Esophagus muscularis mucosa (tissue), 4 donors: ENCODE measurements at regions not wholly inside any gene's neighbourhood (a gene's known extent, or its start where the extent isn't known, plus 50 kb on each side); places are given as distances from the start of the nearest gene placed in this dataset.

Experiments used
- DNase-seq: peaks from one replicate; pipeline ENCODE4 v3.0.0-alpha.2; 2017; ENCODE audit errors: extremely low spot score
- H3K27ac ChIP-seq, 4 donors: fragments of 200-600 bp; sonication (generic); replicated peaks in 1 of 4; 1 replicate in 3 of 4; 2 replicates in 1 of 4; pipeline ENCODE4 v1.5.1; 2016 to 2019; ENCODE audit warnings: mild to moderate bottlenecking in 1 of 4
- H3K27me3 ChIP-seq, 4 donors: fragments of 200-600 bp; sonication (generic); one replicate each; pipeline versions ENCODE4 v1.5.1 to v1.6.0; 2016 to 2019
- H3K36me3 ChIP-seq, 4 donors: fragments of 200-600 bp; sonication (generic); one replicate each; pipeline ENCODE4 v1.5.1; 2016 to 2019
- H3K4me1 ChIP-seq, 4 donors: fragments of 200-600 bp; sonication (generic); one replicate each; pipeline ENCODE4 v1.5.1; 2016 to 2019
- H3K4me3 ChIP-seq, 4 donors: fragments of 200-600 bp; sonication (generic); 1 replicate in 2 of 4; 2 replicates in 2 of 4; pipeline ENCODE4 v1.5.1; 2016 to 2019; ENCODE audit warnings: mild to moderate bottlenecking in 4 of 4, moderate library complexity in 1 of 4
- H3K9me3 ChIP-seq, 4 donors: fragments of 200-600 bp; sonication (generic); 1 replicate in 3 of 4; 2 replicates in 1 of 4; pipeline ENCODE4 v1.5.1; 2016 to 2019
- EP300 ChIP-seq: sonication (generic); formaldehyde crosslinking; IDR thresholded peaks from one replicate; pipeline ENCODE4 v1.6.1; 2017; ENCODE audit warnings: antibody characterized with exemption
- POLR2A ChIP-seq: fragments of 450-650 bp; IDR thresholded peaks from one replicate; pipeline ENCODE4 v1.6.1; 2017; ENCODE audit warnings: antibody characterized with exemption, moderate library complexity, mild to moderate bottlenecking, low read depth
- POLR2AphosphoS5 ChIP-seq, 2 donors: sonication (generic); formaldehyde crosslinking; IDR thresholded peaks; one replicate each; pipeline ENCODE4 v1.6.1; 2017; ENCODE audit warnings: antibody characterized with exemption in 2 of 2
- WGBS: methylation state at CpG from one replicate; pipeline ENCODE4 v1.1.5; 2018; 5-methylcytosine and 5-hydroxymethylcytosine counted together
- intact Hi-C: fragments of 100-400 bp; cut with DNase I; formaldehyde crosslinking; loops from one replicate; pipeline ENCODE4 v1.15.1; 2023
- TF ChIP-seq, protein P1 (sequence below), 3 experiments: fragments of 200-600 bp in 2 of 3; fragments of 450-650 bp in 1 of 3; sonication (generic) in 2 of 3; IDR thresholded peaks; one replicate each; pipeline ENCODE4 v1.5.1; 2017 to 2019; ENCODE audit warnings: antibody characterized with exemption in 3 of 3, mild to moderate bottlenecking in 2 of 3, moderate library complexity in 1 of 3

DNA sequence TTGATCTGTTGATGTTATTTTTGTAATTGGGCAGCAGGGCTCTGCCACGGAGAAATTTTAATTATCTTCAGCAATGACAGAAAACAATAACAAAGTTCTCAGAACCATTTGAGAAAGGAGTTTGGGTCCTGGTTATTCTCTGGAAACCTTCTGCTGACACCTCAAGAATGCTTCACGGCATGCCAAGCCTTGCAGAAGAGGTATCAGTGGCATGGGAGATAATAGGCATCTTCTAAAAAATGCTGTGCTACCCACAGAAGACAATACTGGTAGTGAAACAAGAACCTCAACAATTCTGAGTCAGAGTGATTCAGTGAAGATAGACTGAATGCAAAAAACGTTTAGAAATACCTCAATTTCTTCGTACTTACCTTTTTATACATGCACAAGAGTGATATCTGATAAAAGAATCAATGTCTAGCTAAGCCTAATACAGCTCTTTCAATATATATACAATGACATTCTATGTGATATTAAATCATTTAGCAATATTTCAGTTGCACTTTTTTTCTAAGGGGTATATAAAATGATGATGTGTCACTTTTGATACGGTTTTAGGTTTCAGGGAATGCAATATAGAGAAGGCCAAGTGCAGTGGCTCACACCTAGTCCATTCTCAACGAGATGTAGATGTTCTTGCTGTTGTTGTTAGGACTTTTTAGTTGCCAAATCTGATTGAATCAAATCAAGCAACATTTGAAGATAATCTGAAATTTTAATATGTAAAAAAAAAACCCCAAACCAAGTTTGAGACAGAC, 110.4 kb upstream of the COL21A1 start:
- Histone ChIP-seq H3K27ac (no peak overlapping the region), H3K4me3 (no peak overlapping the region), H3K27me3 (no peaks in the 10 kb centered on the region), H3K4me1 (peaks cover 0 to 22% (median 15%) of the 10 kb centered on the region in 4 donors), H3K36me3 (no peaks in the 10 kb centered on the region), H3K9me3 (peaks cover 0 to 9% (median 4%) of the 10 kb centered on the region in 4 donors)
- TF ChIP-seq, protein P1, sequence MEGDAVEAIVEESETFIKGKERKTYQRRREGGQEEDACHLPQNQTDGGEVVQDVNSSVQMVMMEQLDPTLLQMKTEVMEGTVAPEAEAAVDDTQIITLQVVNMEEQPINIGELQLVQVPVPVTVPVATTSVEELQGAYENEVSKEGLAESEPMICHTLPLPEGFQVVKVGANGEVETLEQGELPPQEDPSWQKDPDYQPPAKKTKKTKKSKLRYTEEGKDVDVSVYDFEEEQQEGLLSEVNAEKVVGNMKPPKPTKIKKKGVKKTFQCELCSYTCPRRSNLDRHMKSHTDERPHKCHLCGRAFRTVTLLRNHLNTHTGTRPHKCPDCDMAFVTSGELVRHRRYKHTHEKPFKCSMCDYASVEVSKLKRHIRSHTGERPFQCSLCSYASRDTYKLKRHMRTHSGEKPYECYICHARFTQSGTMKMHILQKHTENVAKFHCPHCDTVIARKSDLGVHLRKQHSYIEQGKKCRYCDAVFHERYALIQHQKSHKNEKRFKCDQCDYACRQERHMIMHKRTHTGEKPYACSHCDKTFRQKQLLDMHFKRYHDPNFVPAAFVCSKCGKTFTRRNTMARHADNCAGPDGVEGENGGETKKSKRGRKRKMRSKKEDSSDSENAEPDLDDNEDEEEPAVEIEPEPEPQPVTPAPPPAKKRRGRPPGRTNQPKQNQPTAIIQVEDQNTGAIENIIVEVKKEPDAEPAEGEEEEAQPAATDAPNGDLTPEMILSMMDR (IDR thresholded peaks at IDR 0.05): no peak
- TF ChIP-seq POLR2AphosphoS5 (IDR thresholded peaks at IDR 0.05) (no peak), EP300 (no peak), POLR2A (no peak)
- intact Hi-C loops: loop anchor here (2.0 to 10.0 kb wide), 3 partner anchors 237 to 487 kb away; no protein-coding TSS in a partner anchor
- DNase-seq: no peak
- WGBS: 62% methylated on average over 6 of the region's 6 CpGs

- no peaks in the 10 kb centered on the region for H3K27me3 ChIP-seq
- TF ChIP-seq EP300: no peak
- TF ChIP-seq, protein P1 (IDR thresholded peaks at IDR 0.05): no peak
- no peak for TF ChIP-seq POLR2A
- no peak for TF ChIP-seq POLR2AphosphoS5 (IDR thresholded peaks at IDR 0.05)
- intact Hi-C loops: loop anchor here (10.0 kb wide), 2 partner anchors 338 to 488 kb away; no protein-coding TSS in a partner anchor
- DNase-seq: no peak
- 26% methylated on average over 2 of the region's 2 CpGs for WGBS
- H3K4me3 ChIP-seq: no peak overlapping the region
- H3K27ac ChIP-seq: no peak overlapping the region
- peaks cover 0 to 9% (median 4%) of the 10 kb centered on the region in 4 donors for H3K9me3 ChIP-seq
- peaks cover 0 to 22% (median 15%) of the 10 kb centered on the region in 4 donors for H3K4me1 ChIP-seq
- no peaks in the 10 kb centered on the region for H3K36me3 ChIP-seq
These were observed 109.0 kb upstream of the COL21A1 start for GRCh38 chr6:56356426-56356825.

DNA sequence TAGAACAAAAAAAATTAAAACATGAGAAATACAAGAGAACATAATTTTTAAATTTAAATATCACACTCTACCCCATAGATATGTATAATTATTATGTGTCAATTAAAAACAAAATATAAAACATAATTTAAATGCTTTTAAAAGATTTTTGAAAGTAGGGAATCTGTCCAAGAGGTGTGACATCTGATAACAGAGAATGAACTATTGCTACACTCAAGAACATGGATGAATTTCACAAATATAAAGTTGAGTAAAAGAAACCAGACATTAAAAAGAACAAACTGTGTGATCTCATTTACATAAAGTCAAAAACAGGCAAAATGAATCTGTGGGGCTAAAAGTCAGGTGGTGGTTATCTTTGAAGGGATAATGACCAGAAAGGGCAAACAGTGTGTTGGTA, 106.5 kb upstream of the COL21A1 start:
- H3K4me1 ChIP-seq: peaks cover 0 to 17% (median 14%) of the 10 kb centered on the region in 4 donors
- H3K36me3 ChIP-seq: no peaks in the 10 kb centered on the region
- intact Hi-C loops: loop anchor here (10.0 kb wide), 2 partner anchors 341 to 491 kb away; no protein-coding TSS in a partner anchor
- TF ChIP-seq EP300 (no peak), POLR2A (no peak), POLR2AphosphoS5 (IDR thresholded peaks at IDR 0.05) (no peak)
- TF ChIP-seq, protein P1 (IDR thresholded peaks at IDR 0.05): no peak
- no peak overlapping the region for H3K27ac ChIP-seq
- H3K27me3 ChIP-seq: no peaks in the 10 kb centered on the region
- peaks cover 0 to 9% (median 4%) of the 10 kb centered on the region in 4 donors for H3K9me3 ChIP-seq
- no peak for DNase-seq
- H3K4me3 ChIP-seq: no peak overlapping the region

DNA sequence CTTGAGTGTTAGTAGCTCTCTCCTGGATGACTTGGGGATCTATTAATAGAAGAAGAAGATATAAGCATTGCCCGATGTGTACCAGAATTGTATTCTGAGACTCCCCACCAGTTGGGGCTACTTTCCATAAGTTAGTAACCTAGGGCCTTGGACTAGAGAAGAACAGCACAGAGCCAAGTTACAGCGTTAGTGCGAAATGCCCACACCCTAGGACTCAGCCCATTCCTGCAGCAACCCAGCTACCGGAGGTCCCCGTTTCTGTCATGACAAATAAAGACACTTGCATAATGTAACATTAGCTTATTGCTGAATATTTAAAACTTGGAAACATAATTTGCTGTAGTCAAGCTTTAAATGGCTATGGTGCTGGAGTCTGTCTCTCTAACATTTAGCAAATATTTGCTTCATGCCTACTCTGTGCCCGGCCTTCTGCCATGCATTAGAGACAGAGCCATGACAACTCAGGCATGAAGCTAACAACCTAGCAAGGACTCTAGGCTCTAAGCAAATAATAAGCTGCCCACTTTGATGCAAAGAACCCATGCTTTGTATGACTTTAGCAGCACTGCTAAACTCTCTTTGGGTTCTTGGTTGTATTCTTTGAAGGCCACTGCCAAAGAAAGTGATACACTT, 103.4 kb upstream of the COL21A1 start:
- H3K4me3 ChIP-seq: no peak overlapping the region

More for the DNA sequence above, 103.4 kb upstream of the COL21A1 start:
- WGBS: 80% methylated on average over 6 of the region's 6 CpGs
- peaks cover 0 to 2% (median 0%) of the 10 kb centered on the region in 4 donors for H3K4me1 ChIP-seq
- H3K36me3 ChIP-seq: no peaks in the 10 kb centered on the region
- no peak for DNase-seq
- H3K27me3 ChIP-seq: no peaks in the 10 kb centered on the region
- intact Hi-C loops: loop anchor here (10.0 kb wide), 2 partner anchors 344 to 494 kb away; no protein-coding TSS in a partner anchor
- no peak overlapping the region for H3K27ac ChIP-seq
- H3K9me3 ChIP-seq: peaks cover 0 to 9% (median 4%) of the 10 kb centered on the region in 4 donors
- TF ChIP-seq, protein P1 (IDR thresholded peaks at IDR 0.05): no peak
- no peak for TF ChIP-seq EP300
- no peak for TF ChIP-seq POLR2A
- no peak for TF ChIP-seq POLR2AphosphoS5 (IDR thresholded peaks at IDR 0.05)
